RPMI8226 (cell line): ENCODE measurements at regions not wholly inside any gene's neighbourhood (a gene's known extent, or its start where the extent isn't known, plus 50 kb on each side); places are given as distances from the start of the nearest gene placed in this dataset.

Experiments
- DNase-seq: peaks from one replicate; pipeline ENCODE4 v3.0.0-alpha.2; 2015

DNA sequence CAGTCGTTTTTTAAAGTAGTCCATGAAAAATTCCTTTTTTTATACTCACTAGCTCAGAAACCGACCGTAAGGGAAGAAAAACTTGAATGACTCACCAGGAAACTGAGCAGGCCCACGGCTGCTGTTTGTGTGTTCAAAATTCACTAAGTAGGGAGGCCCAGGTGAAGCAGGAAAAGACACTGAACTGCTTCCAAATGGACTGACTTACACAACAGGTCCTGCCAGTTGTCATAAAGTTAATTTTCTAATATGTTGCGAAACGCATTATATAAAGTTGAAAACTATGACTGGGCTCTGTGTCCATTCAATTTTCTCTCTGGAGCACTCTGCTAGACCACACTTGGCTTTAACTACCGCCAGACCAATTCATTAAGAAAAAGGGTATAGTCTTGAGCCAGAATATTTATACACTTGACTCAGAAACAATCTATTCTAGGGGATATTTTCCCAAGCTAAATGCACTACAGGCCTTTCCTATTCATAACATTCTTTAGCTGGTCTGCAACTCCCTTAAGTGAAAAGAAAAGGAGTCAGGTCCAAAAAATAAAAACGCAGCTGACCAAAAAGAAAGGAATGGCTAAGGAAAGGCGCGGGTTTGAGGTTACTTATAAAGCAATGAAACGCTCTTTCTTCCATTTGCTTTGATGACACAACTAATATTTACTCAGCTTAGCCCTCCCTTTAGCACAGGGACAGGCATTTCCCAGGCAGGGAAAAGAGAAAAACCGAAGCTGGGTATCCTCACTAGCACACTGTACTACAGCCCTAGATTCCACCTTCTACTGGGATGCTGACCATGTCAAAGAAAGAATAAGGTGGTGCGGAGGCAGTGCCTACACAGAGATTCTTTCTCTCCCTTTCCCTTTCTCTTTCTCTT is 306.3 kb upstream of the ESRRG start:
- DNase-seq, result no peak

DNA sequence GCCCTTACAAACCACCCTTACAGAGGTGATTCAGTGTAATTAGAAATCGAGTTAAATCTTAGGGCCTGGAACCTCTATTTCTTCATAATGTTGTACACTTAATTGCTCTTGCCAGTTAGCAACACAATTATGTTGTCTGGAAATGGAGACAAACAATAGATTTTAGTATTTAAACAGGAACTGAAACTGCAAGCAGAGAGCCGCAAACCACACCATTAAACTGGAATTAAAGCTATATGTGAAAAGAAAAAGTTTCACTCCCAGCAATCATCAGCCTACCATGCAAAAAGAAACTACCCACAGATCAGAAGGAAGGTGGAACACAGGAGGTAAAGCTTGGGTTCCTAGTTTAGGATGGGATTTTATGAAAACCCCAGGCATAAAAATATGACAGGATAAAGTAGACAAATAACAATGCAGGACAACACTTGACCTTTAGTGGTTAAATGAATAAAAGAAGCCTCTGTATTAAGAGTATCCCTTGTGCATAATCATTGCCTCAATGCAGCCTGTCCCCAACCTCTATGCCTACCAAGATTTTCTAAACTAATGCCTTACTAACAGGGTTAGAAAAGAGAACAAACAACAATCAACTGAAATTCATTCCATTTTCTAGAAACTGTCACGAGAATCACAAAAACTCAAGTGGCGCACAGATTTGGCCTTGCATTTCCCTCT is 304.3 kb upstream of the ESRRG start:
- peak; percentile 70 for DNase-seq

DNA sequence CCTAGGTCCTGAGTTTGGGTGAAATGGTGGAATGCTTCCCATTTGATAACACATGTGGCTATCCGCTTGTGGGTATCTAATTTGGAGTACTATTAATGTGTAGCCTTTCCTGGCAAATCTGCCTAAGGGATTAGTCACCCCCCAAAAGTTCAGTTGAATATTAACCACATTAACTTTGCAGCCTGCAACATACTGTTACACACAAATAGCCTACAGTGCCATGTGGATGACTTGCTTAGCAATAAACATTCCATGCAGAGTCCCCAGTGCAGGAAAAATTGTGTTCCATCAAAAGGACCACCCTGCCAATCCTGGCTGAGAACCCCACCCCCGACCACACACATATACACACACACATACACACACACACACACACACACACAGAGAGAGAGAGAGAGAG is 303.3 kb upstream of the ESRRG start:
- DNase-seq, result no peak

DNA sequence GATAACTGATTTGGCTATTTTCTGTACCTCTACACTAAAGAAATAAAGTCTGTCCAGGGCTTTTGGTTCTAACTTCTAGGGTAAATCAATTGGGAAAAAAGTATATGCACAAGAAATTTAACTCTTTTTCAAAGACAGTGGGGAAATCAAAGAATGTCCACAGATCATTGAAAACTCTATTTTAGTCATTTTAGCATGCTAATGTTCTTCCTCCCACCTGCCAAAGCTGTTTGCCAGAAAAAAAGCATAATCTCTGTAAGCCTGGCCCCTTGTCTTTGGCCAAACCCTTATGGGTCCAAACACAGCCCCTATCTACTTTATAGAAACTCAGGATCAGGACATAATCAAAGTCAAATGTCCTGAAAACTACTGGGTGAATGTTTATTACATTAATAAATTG is 302.2 kb upstream of the ESRRG start:
- no peak for DNase-seq

DNA sequence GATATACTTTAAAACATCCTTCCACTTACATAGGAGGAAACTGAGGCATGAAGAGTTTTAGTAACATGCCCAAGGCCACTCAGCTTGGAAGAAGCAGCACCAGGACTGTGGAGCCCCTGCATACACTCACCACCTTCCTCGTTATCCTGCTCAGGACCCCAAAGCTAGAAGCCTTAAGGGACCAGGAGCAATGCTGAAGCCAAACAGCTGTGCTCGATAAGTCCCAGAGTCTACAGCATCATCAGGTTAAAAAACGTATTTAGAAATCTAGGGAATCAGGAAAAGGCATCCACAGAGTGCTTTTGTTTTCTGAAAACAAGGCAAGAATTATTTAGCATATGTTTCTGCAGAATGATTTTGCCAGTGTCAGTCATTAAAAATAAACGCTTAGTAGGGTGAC is 301.7 kb upstream of the ESRRG start:
- no peak for DNase-seq

DNA sequence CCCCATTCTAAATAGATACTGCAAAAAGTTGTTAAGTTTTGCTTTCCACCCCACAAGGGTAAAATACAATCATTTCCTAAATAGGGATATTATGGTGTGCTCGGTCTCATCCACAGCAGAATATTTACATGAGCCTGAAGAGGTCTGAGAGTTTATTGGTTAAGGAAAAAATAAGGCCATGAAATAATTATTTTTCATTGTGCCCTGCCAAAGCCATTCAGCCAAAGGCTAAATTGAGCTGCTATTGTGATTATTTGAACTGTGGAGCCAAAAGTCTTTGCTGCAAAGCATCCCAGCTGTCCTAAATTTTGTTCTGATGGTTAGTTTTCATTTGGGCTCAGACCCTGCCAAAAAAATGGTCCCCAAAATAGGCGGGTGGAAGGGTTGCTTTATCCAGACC is 298.7 kb upstream of the ESRRG start:
- DNase-seq, result no peak

DNA sequence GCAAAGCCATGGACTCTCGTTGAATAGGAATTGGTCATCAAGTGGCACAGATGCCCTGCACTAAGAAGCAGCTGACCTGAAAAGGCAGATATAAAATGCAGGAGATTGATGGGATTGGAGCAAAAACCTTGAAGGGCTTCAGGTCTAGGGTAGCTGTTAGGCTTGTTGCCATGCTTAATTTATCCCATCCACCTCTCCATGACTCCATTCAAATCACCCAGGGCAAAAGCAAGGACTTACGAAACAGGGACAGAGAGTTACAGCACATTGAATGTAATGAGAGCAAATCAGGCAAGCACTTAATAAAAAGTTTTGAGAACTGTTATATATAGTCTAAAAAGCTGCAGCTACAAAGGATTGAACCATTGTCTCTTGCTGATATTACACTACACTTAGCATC is 298.2 kb upstream of the ESRRG start:
- DNase-seq, result no peak

DNA sequence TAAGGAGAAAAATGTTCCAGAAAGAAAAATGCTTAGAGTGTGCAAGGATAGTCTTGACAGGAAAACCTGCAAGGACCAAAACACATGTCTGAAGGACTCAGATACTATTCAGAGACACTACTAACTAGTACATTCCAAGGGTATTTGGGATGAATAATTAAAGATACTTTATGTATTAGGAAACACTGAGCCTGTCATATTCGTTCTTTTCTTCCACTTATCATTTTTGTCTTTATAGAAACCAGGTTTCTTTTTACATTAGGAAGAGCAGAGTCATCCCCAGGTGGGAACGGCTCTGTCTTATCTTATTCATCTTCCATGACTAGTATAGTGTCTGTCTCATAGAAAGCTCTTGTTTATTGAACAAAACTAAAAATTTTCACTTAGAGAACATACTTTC is 296.2 kb upstream of the ESRRG start:
- DNase-seq, result no peak

DNA sequence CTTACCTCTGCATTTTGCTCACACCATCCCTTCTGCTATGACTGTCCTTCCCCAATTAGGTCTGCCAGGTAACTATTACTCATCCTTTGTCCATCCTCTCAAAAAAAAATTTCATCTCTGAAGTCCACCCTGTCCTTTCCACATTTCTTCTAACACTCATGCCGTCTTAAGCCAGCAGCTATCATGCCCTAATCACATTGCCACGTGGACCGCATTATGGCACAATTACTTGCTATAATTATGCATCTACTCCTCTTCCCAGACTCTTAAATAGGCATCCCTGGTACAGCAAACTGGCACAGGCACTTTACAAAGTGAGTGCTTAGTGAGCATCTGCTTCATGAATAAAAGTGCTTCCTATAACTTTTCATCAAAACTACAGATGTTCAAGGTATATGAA is 295.4 kb upstream of the ESRRG start:
- no peak for DNase-seq

DNA sequence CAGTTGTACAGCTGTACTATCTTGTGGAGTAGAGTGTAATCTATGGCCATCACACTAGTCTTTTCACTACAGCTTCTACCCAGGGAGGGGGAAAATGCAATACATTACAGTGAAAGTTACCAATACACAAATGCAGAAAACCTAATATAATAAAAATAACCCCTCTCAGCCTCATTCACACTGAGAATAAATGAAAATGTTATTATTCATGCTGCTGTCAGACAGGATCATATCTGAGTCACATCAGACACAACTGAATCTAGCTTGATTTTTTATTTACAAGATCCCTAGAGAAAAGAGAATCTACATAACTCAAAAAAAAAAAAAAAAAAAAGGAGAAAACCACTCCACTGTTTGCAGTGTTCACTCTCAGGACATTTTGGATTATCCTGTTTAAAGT is 293.9 kb upstream of the ESRRG start:
- no peak for DNase-seq

DNA sequence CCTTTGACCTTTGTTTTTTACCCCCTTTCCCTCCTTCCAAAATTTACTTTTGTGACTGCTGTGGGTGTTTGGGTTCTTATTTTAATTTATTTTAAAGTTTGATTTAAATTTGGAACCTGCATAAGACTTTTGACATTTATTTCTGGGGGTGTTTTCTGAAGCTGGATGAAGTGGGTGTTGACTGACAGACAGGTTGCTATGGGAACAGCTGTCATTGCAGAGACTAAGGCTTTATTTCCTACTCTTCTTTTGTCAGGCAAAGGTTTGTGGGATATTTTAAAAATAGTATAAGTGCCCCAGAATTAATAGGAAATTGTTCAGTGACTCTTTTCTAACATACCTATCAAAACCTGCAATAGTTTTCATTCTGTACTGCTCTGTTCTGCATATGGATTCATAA is 290.8 kb upstream of the ESRRG start:
- DNase-seq, result no peak

DNA sequence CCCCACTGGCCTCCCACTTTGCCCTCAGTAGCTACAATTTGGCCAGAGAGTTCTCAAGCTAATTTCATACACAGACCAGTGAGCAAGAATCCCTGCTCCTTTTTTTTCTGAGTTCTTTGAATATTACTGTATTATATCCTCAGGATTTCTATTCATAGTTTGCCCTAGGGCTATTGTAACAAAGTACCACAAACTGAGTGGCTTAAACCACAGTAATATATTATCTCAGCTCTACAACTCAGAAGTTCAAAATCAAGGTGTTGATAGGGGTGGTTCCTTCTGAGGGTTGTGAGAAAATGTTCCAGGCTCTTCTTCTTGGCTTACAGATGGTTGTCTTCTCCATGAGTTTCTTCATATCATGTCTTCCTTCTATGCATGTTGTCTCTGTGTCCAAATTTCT is 289.4 kb upstream of the ESRRG start:
- no peak for DNase-seq

DNA sequence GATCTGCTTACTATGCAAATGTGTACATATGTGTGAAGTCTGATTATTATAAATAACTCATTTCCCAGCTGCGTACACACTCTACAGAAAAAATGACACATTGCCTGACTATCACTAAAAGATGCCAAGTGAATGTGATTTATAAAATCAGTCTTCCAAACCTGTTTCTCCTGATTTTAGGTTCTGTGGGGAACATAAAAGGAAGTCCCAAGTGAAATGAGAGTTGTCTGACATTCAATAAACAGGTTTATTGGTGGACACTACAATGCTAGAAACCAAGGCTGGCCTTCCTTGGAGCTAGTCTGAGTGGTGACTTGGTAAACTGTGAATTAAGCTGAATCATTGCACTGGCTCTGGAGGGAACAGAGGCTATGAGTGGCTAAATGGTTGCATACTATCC is 287.9 kb upstream of the ESRRG start:
- no peak for DNase-seq

DNA sequence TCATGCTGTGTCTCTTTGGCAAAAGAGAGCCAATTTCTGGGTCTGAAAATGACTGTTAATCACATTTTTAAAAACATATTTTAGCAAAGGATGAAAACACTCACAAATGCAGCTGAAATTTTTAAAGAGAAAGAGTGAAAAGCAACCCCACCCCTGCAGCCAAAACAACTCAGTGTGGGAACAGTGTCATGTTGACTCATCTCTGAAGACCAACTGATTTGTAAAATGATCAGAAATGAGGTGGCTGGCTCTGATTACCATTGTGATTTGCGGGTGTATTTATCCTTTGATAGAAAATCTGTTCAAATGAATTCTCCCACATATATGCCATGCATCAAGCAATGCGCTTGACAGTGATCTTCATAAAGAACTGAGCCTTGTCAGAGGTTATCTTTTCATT is 287.0 kb upstream of the ESRRG start:
- no peak for DNase-seq

DNA sequence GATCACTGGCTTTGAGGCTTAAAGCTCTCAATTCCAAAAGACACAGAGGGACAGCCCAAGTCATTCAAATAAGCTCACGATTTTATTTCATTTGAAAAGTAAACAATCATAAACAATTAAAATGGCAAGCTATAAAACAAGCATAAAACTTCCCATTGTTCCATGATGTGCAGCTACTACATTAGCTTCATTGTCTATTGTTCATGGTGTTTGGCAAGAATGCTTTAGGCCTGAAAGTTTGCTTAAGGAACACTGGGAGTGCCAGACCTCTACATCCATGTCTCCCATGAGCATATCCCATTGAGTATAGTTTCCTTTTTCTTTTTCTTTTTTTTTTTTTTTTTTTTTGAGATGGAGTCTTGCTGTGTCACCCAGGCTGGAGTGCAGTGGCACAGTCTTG is 286.1 kb upstream of the ESRRG start:
- DNase-seq, result no peak

DNA sequence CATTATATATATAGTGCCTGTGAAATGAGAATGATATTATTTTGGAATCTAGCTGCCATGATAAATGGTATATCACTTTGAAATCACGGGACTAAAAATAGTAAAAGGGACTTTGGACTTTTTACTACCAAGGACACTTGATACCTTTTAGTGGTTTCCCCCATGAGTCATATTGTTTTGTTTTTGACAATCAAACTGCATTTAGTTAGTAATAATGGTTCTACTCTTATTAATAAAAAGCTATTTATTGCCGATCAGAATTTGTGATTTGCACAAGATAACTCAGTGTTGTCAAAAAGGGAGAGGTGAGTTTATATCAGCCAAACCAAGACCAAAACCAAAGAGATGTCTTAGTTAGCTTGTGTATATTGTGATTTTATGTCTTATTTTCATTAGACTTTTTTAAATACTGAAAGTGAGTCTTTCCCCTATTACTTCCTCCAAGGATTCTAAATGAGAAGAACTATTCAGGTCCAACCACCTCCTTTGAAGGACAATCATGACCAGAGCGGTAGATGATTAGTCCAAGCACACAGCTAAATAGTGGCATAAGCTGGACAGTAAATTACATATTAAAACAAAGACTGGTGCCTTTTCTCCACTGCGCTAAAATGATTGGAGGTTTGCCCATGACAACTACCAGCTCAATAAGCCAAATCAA is 281.7 kb upstream of the ESRRG start:
- DNase-seq, result no peak

DNA sequence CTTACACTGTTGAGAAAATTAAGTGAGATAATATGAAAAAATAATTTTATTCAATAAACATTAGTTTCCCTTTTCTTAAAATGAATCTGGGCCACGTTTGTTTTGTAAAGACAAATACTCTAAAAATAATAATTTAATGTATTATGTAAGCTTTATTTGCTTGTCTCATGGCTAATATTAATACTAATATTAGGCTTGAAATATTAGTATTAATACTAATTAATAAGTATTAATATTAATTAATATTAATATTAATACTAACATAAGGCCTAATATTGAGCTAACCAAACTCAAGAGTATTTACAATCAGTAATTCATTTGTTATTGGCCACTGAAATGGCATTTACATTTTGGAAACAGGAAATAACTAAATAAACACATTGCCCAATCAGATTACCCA is 280.1 kb upstream of the ESRRG start:
- DNase-seq, result no peak

DNA sequence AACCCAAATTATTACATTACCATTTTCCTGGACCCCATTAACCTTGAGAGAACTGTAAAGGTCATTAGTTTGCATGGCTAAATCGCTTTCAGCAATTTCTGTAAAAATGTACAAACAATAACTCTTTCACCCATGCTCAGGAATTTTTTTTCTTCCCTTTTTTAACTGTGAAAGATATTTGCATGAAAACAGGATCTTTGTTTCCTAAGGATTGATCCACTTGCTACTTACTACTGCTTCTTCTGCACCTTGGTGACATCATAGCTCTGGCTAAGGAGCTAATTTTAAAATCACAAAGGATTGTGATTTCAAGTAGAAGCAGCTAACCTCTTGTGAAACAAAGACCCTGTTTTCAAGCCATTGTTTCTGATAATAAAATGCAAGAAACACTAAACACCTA is 274.6 kb upstream of the ESRRG start:
- no peak for DNase-seq

DNA sequence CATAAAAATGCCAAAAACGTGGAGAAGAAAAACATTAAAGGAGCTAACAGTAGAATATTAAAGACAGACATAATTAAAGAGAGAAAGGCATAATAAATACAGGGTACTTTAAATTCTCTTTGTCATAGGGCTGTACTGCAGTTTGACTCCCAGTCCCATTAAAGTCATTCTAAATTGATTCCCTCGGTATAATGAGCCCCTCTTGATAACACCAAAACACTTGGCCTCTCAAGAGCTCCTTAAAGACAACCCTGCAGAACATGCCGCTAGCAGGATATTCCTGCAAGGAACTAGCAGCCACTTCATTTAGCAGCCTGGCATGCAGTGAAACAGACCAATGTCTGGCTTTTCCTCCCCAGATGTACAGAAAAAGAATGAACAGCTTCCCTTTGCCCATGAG is 273.8 kb upstream of the ESRRG start:
- DNase-seq, result no peak

DNA sequence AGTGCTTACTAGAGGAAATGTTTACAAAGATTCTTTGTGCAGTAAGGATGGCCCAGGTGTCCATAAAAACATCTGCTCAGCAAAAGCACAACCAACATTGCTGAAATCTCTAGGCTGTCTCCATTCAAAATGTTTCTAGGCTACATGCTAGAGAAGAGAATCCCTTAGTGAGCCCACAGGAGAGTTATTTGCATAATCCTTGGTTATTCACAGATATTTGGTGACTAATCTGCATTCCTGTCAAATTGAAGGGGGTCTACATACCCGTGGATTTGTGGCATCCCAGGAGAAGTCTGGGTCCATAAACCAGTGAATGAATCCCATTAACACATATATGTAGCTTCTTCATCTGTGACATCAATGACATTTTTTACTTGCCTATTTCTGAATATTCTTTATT is 261.3 kb upstream of the ESRRG start:
- peak; percentile 83 for DNase-seq

DNA sequence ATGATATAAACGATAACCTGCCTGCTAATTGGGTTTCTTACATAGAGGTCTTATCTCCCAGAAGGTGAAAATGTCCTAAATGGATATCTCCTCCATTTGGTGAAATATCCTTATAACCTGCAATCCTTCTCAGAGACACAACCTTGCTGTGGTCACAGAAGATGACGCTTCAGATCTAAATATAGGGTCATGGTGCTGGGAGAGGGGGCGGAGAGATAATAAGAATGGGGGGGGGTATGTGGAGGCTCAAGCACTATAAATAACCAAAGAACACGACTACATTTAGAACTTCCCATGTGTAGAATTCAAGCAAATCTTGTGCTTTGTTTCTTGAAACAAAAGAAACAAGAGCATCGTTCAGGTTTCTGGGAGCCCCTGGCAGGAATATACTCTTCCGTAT is 260.6 kb upstream of the ESRRG start:
- peak; percentile 84 for DNase-seq

DNA sequence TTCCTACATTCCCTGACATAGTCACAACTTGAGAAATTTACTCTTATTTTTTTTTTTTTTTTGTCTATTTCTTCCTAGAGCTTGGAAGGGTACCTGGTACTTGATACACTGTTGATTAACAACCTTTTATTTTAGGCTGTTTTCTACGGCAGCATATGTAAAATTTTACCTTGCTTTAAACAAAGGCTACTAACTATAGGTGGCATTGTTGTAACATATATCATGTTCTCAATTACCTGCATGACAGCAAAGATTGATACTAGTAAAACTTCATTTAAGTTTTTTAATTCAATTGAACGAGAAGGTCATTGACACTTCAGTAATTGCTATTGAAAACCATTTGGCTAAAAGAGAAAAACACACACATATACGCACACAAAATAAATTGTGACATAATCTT is 238.3 kb upstream of the ESRRG start:
- no peak for DNase-seq

DNA sequence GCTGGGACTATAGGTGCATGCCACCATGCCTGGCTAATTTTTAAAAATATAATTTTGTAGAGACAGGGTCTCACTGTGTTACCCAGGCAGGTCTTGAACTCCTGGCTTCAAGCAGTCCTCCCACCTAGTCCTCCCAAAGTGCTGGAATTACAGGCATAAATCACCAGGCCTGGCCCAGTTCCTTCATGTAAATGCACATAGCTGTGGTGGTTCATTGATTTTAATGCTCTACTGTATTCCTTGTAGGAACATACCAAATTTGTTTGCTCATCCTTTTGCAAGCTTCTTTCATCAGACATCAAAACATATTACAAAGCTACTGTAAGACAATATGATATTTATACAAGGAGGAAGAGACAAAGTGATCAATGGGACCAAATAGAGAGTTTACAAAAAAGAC is 237.5 kb upstream of the ESRRG start:
- DNase-seq, result no peak

DNA sequence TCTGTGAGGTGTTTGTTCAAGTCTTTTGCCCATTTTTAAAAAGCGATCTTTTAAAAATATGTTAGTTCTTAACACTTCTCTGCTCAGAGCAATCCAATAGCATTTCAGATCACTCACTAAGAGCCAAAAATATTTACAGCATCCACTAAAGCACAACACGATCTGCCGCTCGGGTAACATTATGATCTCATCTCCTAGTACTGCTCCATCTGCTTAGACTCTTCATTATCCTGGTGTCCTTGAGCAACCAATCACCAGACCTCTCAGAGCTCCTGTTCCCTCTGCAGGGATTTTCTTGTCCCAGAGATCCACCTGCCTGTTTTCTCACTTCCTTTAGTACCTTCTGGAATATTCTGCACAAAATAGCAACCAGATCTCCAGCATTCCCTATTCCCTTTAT is 235.3 kb upstream of the ESRRG start:
- no peak for DNase-seq
